ENCODE measurements at regions not wholly inside any gene's neighbourhood (a gene's known extent, or its start where the extent isn't known, plus 50 kb on each side); places are given as distances from the start of the nearest gene placed in this dataset.

DNA sequence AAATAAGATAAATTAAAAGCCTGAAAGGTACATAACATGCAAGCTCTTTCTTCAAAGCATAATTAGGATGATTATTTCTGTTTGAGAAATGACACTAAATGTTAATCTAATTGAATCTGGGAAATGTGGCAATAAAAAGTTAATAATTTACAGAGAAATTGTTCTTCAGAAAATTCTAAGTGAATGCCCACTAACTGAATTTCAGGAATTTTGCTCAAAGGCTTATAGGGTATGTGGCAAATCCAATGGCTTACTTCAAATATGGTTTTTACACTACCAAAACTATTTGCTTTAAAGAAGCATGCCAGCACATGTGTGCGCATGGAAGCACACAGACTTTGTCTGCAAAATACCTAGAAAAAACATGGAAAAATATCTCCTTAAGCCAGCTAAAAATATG is 186.6 kb upstream of the FOXD3 start:
- H3K27me3 Mint-ChIP-seq: peaks cover 18% of the 10 kb centered on the region
- H3K4me1 Mint-ChIP-seq: no peaks in the 10 kb centered on the region
- no peak overlapping the region for H3K4me3 Mint-ChIP-seq
- no peaks in the 10 kb centered on the region for H3K9me3 Mint-ChIP-seq
- DNase-seq: no peak
- no peaks in the 10 kb centered on the region for H3K36me3 Mint-ChIP-seq
- no peak overlapping the region for H3K27ac Mint-ChIP-seq

DNA sequence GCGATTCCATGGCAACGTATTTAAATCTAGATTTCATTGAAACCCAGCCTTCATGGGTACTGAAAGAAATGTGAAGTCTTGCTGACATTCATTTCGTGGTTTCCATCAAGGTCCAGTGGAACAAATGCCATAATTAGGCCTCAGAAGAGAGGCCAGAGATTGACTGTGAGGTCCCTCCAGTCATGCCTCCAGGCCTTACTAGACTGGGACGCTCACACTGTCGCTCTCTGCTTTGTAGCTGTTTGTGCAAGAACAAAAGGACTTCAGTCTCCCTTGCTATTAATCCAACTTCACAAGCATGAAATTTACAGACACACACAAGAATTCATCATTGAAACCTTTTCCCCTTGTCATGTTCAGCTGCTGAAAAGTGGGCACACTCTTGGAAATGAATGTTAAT is 180.4 kb upstream of the FOXD3 start:
- H3K27ac Mint-ChIP-seq: no peak overlapping the region

DNA sequence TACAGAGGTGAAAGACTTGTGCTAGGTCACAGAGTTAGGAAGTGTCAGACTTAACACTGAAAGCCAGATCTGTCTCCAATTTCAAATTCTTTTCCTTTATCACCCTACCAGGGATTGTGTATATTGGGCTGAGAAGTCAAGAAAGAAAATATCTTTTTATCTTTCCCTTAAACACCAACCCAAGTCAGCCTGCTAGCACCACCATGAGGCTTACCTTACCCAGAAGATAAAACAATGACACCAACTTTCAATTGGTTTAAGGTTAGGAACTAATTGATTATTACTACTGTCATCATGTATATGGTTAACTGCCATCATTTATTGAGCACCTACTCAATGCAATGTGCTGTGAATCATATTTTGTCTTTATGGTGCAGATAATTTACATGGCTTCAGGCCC is 178.9 kb upstream of the FOXD3 start:
- H3K36me3 Mint-ChIP-seq: no peaks in the 10 kb centered on the region
- H3K27ac Mint-ChIP-seq: no peak overlapping the region

More for the DNA sequence above, 180.4 kb upstream of the FOXD3 start:
- DNase-seq: no peak
- H3K9me3 Mint-ChIP-seq: no peaks in the 10 kb centered on the region
- no peaks in the 10 kb centered on the region for H3K36me3 Mint-ChIP-seq
- H3K27me3 Mint-ChIP-seq: peaks cover 3% of the 10 kb centered on the region
- H3K4me3 Mint-ChIP-seq: no peak overlapping the region
- no peaks in the 10 kb centered on the region for H3K4me1 Mint-ChIP-seq

DNA sequence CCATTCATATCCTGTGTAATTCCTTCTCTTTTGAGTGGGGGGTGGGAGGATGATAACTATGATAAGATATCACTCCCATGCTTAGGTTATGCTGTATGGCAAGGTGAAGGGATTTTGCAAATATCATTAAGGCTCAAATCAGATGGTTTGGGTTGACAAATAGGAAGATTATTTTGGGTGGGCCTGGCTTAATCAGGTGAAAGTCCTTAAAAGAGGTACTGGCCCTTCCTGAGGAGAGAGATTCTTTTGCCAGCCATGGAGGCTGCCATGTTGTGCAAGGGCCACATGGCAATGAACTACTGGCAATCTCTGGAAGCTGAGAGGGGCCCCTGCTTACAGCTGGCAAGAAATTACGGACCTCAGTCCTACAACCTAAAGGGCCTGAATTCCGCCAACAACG is 174.6 kb upstream of the FOXD3 start:
- no peak overlapping the region for H3K27ac Mint-ChIP-seq
- no peaks in the 10 kb centered on the region for H3K4me1 Mint-ChIP-seq
- no peak for DNase-seq
- H3K36me3 Mint-ChIP-seq: no peaks in the 10 kb centered on the region
- no peaks in the 10 kb centered on the region for H3K9me3 Mint-ChIP-seq
- H3K4me3 Mint-ChIP-seq: no peak overlapping the region
- H3K27me3 Mint-ChIP-seq: peaks cover 3% of the 10 kb centered on the region

More for the DNA sequence above, 178.9 kb upstream of the FOXD3 start:
- no peaks in the 10 kb centered on the region for H3K27me3 Mint-ChIP-seq
- no peaks in the 10 kb centered on the region for H3K4me1 Mint-ChIP-seq
- no peak overlapping the region for H3K4me3 Mint-ChIP-seq
- no peak for DNase-seq
- no peaks in the 10 kb centered on the region for H3K9me3 Mint-ChIP-seq

DNA sequence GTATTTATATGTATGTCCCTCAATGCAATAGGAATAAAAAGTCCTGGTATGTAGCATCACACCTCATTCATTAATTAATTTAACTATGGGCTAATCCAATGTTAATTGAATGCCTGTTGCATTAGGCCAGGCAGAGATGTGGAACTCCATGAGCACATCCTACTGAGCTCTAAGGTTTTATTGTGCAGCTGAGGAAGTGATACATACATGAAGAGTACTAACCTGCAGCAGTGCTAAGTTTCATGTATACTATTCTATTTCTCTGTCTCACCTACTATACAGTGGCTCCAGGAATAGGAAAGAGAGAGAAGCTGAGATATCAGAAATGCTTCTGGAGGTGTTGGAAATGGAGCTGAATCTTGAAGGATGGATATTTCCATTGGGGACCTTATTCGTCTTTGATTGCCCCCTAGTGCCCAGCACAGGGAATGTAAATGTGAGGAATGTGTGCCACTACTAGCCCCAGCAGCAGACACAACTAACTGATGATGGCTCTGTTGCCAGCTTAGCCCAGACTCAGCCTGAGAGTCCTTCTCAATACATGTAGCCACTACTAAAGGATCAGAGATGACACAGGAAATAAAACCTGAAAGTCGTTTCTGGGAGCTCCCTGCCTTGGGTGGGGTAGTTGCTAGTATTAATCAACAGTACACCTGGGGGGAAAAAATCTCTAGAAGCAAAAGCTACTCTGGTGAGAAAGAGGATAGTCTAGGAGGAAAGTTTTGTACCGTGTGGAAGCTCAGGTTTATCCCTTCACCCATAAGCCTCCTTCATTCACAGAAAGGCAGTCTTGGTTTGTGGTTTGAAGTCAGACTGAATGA is 173.3 kb upstream of the FOXD3 start:
- H3K4me3 Mint-ChIP-seq: no peak overlapping the region
- DNase-seq: peak; percentile 1

DNA sequence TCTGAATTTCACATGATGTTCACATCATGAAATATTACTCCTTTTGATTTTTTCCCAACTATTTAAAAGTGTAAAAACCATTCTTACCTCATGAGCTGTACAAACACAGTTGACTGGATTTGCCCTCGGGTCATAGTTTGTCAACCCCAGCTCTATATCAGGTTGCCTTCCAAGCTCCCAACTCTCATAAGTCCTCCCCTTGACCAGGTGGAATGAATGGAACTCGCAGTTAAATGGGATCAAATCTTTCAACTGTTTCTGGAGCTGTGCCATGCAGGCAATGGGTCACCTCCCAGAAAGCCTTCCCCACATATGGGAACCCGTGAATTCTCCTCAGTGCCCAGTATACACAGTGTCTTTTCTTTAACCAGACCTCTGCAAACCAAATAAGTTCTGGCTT is 169.8 kb upstream of the FOXD3 start:
- Mint-ChIP-seq H3K9me3 (no peaks in the 10 kb centered on the region), H3K4me3 (no peak overlapping the region), H3K27ac (no peak overlapping the region), H3K4me1 (no peaks in the 10 kb centered on the region), H3K36me3 (no peaks in the 10 kb centered on the region), H3K27me3 (peaks cover 6% of the 10 kb centered on the region)
- DNase-seq: no peak

More for the DNA sequence above, 173.3 kb upstream of the FOXD3 start:
- no peaks in the 10 kb centered on the region for H3K4me1 Mint-ChIP-seq
- no peaks in the 10 kb centered on the region for H3K9me3 Mint-ChIP-seq
- H3K36me3 Mint-ChIP-seq: no peaks in the 10 kb centered on the region
- H3K27ac Mint-ChIP-seq: no peak overlapping the region
- H3K27me3 Mint-ChIP-seq: peaks cover 3% of the 10 kb centered on the region

DNA sequence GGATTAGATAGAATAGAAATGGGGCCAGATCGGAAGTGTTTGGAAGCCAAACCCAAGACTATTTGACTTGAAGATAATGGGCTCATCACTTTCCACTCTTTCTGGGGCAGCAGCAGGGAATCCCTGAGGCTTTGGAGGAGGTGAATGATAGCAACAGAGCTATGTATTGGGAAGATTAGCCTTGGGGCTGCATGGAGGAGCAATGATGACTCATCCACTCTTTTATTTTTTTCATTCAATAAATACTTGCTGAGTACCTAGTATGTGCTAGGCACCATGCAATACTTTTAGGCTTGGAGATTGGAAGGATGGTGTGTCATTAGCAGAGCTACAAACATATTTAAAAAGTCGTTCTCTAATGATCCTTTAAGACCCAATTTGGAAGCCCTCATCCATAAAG is 166.9 kb upstream of the FOXD3 start:
- Mint-ChIP-seq H3K36me3 (no peaks in the 10 kb centered on the region), H3K27me3 (peaks cover 4% of the 10 kb centered on the region), H3K4me3 (no peak overlapping the region), H3K4me1 (no peaks in the 10 kb centered on the region), H3K9me3 (no peaks in the 10 kb centered on the region), H3K27ac (no peak overlapping the region)
- no peak for DNase-seq

DNA sequence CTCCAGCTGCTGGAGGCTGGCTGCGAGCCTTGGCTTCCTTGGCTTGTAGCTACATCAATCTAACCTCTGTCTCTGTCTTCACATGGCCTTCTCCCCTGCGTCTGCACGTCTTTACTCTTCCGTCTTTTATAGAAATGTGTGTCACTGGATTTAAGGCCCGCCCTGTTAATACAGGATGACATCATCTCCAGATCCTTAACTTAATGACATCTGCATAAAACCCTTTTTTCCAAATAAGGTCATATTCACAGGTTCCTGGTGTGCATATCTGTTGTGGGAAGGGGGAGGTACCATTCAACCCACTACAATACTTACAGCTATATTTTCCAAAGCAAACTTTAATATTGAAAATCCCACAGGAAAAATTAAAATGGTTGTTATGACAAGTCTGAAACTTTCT is 165.3 kb upstream of the FOXD3 start:
- no peak overlapping the region for H3K4me3 Mint-ChIP-seq

DNA sequence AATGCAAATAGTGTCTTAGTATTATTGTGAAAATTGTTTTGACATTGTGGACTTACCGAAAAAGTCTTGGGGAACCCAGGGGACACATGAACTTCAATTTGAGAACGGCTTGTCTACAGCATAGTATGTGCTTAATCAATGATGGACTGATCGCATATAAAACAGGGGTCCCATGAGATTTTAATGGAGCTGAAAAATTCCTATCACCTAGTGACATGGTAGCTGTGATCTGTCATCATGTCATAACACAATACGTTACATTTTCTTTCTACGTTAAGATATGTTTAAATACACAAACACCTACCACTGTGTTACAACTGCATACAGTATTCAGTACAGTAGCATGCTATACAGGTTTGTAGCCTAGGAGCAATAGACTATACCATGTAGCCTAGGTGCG is 153.3 kb upstream of the FOXD3 start:
- Mint-ChIP-seq H3K27ac (no peak overlapping the region), H3K27me3 (peaks cover 13% of the 10 kb centered on the region), H3K4me1 (no peaks in the 10 kb centered on the region), H3K9me3 (no peaks in the 10 kb centered on the region), H3K36me3 (no peaks in the 10 kb centered on the region), H3K4me3 (no peak overlapping the region)
- no peak for DNase-seq

More for the DNA sequence above, 165.3 kb upstream of the FOXD3 start:
- Mint-ChIP-seq H3K4me1 (no peaks in the 10 kb centered on the region), H3K9me3 (no peaks in the 10 kb centered on the region), H3K36me3 (no peaks in the 10 kb centered on the region), H3K27ac (no peak overlapping the region), H3K27me3 (peaks cover 4% of the 10 kb centered on the region)
- DNase-seq: no peak

DNA sequence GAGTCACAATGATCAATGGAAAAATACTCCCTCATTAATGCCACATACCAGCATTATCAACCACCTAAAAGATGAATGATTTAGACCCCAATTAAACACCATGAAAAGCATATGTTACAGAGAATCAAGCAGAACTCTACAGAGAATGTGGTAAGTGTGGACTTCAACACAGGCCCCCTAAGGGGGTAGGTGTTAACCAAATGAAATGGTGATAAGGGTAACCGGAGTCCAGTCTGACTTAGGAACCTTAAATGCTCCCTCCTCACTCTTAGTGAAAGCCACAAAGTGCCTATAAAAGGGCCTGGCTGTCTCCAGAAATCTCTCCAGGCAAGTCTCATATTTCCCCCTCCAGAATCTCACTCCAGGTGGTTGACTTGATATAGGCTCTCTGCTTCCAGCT is 149.2 kb upstream of the FOXD3 start:
- H3K27me3 Mint-ChIP-seq: peaks cover 10% of the 10 kb centered on the region
- H3K4me3 Mint-ChIP-seq: no peak overlapping the region

DNA sequence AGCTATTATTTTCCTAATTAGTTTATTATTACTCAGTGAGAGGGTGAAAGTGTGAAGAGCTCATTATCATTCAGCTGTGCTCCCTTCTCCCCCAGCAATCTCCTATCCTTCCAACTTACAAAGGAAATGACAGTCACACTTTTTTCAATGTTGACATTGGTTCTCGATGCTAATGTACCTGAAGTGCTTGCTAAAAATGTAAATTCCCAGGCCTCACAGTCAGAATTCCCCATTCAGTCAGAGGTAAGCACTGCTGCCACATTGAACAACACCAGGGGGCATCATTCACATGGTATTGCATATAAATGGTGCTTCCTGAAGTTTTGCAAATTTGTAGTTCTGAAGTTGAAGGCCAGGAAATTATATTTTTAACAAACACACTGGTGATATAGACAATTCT is 132.7 kb upstream of the FOXD3 start:
- Mint-ChIP-seq H3K27me3 (peaks cover 13% of the 10 kb centered on the region), H3K36me3 (no peaks in the 10 kb centered on the region), H3K9me3 (no peaks in the 10 kb centered on the region), H3K27ac (no peak overlapping the region), H3K4me3 (no peak overlapping the region), H3K4me1 (no peaks in the 10 kb centered on the region)
- no peak for DNase-seq

More for the DNA sequence above, 149.2 kb upstream of the FOXD3 start:
- H3K9me3 Mint-ChIP-seq: peaks cover 1% of the 10 kb centered on the region
- no peak for DNase-seq
- H3K36me3 Mint-ChIP-seq: no peaks in the 10 kb centered on the region
- H3K4me1 Mint-ChIP-seq: no peaks in the 10 kb centered on the region
- H3K27ac Mint-ChIP-seq: no peak overlapping the region

DNA sequence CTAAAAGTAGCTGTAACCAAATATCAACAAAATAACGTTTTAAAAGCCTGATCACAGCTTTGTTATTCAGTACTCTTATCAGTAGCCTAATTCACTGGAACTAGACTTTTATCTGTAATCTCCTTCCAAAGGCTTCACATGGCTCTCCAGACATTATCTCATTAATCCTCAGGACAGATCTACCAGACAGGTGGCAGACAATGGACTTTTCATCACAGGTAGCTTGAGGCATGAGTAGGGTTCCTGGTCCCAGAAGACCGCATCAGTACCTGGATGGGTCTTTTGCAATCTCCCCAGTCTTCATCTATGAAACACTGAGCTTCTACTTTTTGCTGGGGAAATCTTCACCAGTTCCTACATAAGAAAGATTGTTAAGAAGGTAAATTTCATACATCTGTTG is 132.2 kb upstream of the FOXD3 start:
- Mint-ChIP-seq H3K27me3 (peaks cover 13% of the 10 kb centered on the region), H3K36me3 (no peaks in the 10 kb centered on the region), H3K9me3 (no peaks in the 10 kb centered on the region), H3K4me1 (no peaks in the 10 kb centered on the region), H3K4me3 (no peak overlapping the region), H3K27ac (no peak overlapping the region)
- no peak for DNase-seq

DNA sequence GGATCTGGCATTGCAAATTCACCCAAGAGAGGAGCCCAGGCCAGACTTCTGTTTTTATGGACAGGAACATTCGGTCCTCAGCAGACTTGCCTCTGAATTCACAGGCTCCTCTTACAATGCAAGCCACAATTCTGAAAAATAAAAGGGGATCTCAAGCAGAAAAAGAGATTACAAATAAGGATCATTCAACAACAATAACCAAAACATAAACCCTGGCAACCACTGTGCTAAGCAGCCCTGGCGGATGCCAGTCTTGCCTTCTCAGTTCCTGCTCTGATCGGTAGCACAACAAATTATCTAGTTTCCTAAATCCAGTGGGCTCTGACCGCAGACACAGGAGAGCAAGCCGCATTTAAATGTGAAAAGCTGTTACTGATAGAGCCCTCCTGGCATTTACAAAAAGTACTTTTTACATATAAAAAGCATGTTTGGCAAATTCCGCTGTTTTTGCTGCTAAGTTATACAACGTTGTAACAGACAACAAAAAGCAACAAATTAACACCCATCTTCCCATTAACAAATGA is 123.4 kb upstream of the FOXD3 start:
- Mint-ChIP-seq H3K4me1 (no peaks in the 10 kb centered on the region), H3K4me3 (no peak overlapping the region), H3K27ac (no peak overlapping the region), H3K36me3 (no peaks in the 10 kb centered on the region), H3K27me3 (peaks cover 17% of the 10 kb centered on the region), H3K9me3 (no peaks in the 10 kb centered on the region)
- DNase-seq: no peak

DNA sequence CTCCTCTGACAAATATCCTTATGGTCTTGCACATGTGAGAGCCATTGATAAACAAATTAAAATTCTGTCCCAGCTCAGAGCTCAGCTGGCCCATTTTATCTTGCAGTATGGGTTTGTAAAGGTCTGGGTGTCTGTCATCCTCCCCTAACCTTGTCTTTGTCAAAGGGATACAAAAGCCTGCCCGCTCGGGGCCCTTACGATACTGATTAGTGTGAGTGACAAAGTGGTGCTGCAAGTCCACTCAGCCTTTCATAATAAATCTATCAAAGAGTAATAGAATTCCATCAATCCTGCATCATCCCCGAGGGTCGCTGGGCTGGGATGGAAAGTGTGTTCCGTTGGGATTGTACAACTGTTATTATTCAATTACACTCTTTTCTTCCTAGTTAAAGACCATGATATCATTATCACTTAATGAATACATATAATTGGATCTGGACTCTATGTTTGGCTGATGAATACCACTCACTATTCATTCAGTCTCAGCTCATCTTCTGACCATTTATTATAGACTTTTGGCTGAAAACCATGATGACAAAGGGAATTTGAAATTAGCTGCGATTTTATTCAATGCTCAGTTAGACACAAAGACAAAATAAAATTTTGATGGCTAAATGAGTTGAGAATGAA is 122.5 kb upstream of the FOXD3 start:
- H3K4me1 Mint-ChIP-seq: no peaks in the 10 kb centered on the region
- no peak overlapping the region for H3K27ac Mint-ChIP-seq
- H3K36me3 Mint-ChIP-seq: no peaks in the 10 kb centered on the region
- H3K9me3 Mint-ChIP-seq: no peaks in the 10 kb centered on the region
- H3K27me3 Mint-ChIP-seq: peaks cover 15% of the 10 kb centered on the region
- DNase-seq: no peak
- H3K4me3 Mint-ChIP-seq: no peak overlapping the region

DNA sequence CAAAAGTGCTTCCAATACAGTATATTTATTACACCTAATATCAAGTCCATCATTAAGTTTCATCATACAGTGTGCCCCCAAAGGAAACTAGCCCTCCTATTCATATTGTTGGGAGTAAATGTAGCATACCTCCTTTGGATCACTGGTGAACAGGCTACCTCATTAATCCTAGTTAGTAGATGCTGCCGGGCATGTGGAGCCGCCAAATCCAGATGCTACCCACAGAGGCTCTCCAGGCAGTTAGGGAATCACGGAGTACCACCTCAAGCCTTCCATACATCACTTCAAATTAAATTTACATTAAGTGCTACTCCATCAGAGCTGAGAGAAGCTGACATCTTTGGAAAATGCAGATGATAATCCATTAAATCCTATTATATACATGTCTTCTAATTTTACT is 121.7 kb upstream of the FOXD3 start:
- H3K4me3 Mint-ChIP-seq: no peak overlapping the region
- no peak for DNase-seq
- H3K27ac Mint-ChIP-seq: no peak overlapping the region
- H3K4me1 Mint-ChIP-seq: no peaks in the 10 kb centered on the region
- H3K27me3 Mint-ChIP-seq: peaks cover 15% of the 10 kb centered on the region
- H3K36me3 Mint-ChIP-seq: no peaks in the 10 kb centered on the region
- no peaks in the 10 kb centered on the region for H3K9me3 Mint-ChIP-seq

DNA sequence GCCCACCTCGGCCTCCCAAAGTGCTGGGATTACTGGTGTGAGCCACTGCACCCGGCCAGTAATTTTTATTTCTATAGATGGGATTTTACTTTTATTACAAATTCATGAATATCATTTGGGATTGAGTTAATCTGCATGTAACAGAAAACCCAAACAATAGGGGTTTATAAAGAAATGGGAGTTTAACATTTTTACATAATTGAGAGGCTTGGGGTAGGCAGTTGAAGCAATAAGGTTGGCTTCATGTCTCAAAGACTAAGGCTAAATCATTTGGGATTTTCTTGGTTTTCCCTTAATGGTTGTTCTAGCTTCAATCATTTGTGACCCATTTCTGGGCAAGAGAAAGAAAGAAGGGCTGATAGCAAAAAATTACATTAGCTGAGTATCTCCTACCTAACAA is 118.7 kb upstream of the FOXD3 start:
- no peak overlapping the region for H3K4me3 Mint-ChIP-seq
- H3K27ac Mint-ChIP-seq: no peak overlapping the region
- H3K4me1 Mint-ChIP-seq: no peaks in the 10 kb centered on the region
- peaks cover 17% of the 10 kb centered on the region for H3K27me3 Mint-ChIP-seq
- H3K36me3 Mint-ChIP-seq: no peaks in the 10 kb centered on the region
- DNase-seq: no peak
- H3K9me3 Mint-ChIP-seq: no peaks in the 10 kb centered on the region

All from activated naive CD8-positive, alpha-beta T cell treated with anti-CD3 and anti-CD28 coated beads for 36 hours (primary cell).